Activated CD8-positive, alpha-beta memory T cell treated with anti-CD3 and anti-CD28 coated beads, Interleukin-2, amount 10 ng/mL, durations not matched to agents 7 days and 5 days (primary cell): ENCODE measurements at regions not wholly inside any gene's neighbourhood (a gene's known extent, or its start where the extent isn't known, plus 50 kb on each side); places are given as distances from the start of the nearest gene placed in this dataset.
"Not testable (repeated sequence)": the region's sequence is repeated elsewhere in the genome, so short reads cannot be mapped to it uniquely, and the experiment has no call there.

ENCODE experiments used
- ATAC-seq: fragments of 150-1000 bp; cut with Tn5 transposase; one replicate; pipeline ENCODE4 v1.10.0; 2021; ENCODE audit warnings: moderate library complexity
- CTCF ChIA-PET: fragments of 350-600 bp; sonication (Branson Sonifier 250); formaldehyde crosslinking; loops from one replicate; lab custom pipeline; 2021; ENCODE audit warnings: antibody characterized with exemption; lab: Charles Lee
- DNase-seq: peaks from one replicate; pipeline ENCODE4 v3.0.0-alpha.2; 2020
- H3K27ac Mint-ChIP-seq: one replicate; pipeline ENCODE4 v1.8.0; 2021; ENCODE audit warnings: mild to moderate bottlenecking, mixed read lengths
- H3K27me3 Mint-ChIP-seq: one replicate; pipeline ENCODE4 v1.8.0; 2021; ENCODE audit warnings: mixed read lengths
- H3K36me3 Mint-ChIP-seq: one replicate; pipeline ENCODE4 v1.8.0; 2021; ENCODE audit warnings: mild to moderate bottlenecking, mixed read lengths
- H3K4me1 Mint-ChIP-seq: one replicate; pipeline ENCODE4 v1.8.0; 2021; ENCODE audit warnings: mixed read lengths
- H3K4me3 Mint-ChIP-seq: one replicate; pipeline ENCODE4 v1.8.0; 2021; ENCODE audit warnings: mild to moderate bottlenecking, moderate library complexity, mixed read lengths
- H3K9me3 Mint-ChIP-seq: one replicate; pipeline ENCODE4 v1.8.0; 2022; ENCODE audit warnings: low read depth, mixed read lengths

DNA sequence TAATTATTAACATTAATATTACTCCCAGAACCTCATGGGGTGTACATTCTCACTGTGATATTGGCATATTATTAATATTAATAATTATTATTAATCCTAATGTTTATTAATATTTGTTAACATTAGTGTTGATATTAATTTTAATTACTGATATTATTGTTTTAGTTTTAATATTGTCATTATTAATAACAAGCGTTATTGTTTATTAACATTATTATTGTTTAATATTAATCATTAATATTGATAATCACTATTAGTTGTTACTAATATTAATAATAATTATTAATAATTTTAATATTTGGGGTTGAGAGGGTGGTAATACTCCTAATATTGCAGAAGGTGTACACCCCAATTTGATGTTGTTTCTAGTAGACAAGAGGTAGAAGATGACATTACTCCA is 193.1 kb upstream of the XIRP2 start:
- no peaks in the 10 kb centered on the region for H3K9me3 Mint-ChIP-seq
- H3K27me3 Mint-ChIP-seq: no peaks in the 10 kb centered on the region

GRCh38 chr2:166686057-166686456 is 192.0 kb upstream of the SCN7A start:
- H3K4me1 Mint-ChIP-seq, H3K27me3 Mint-ChIP-seq, H3K36me3 Mint-ChIP-seq, H3K27ac Mint-ChIP-seq, H3K4me3 Mint-ChIP-seq, CTCF ChIA-PET, H3K9me3 Mint-ChIP-seq, DNase-seq, ATAC-seq: not testable (repeated sequence)

More for the DNA sequence above, 193.1 kb upstream of the XIRP2 start:
- CTCF ChIA-PET: no interaction called here
- ATAC-seq: no peak
- no peak for DNase-seq
- no peak overlapping the region for H3K27ac Mint-ChIP-seq
- H3K36me3 Mint-ChIP-seq: no peaks in the 10 kb centered on the region
- H3K4me3 Mint-ChIP-seq: no peak overlapping the region
- no peaks in the 10 kb centered on the region for H3K4me1 Mint-ChIP-seq

- CTCF ChIA-PET: no interaction called here
- DNase-seq (no peak), ATAC-seq (no peak)
- no peaks in the 10 kb centered on the region for H3K27me3 Mint-ChIP-seq
- no peaks in the 10 kb centered on the region for H3K9me3 Mint-ChIP-seq
- no peak overlapping the region for H3K27ac Mint-ChIP-seq
- no peaks in the 10 kb centered on the region for H3K36me3 Mint-ChIP-seq
- no peak overlapping the region for H3K4me3 Mint-ChIP-seq
- H3K4me1 Mint-ChIP-seq: no peaks in the 10 kb centered on the region
Observed at GRCh38 chr2:166677996-166678395, 183.9 kb upstream of the SCN7A start.

DNA sequence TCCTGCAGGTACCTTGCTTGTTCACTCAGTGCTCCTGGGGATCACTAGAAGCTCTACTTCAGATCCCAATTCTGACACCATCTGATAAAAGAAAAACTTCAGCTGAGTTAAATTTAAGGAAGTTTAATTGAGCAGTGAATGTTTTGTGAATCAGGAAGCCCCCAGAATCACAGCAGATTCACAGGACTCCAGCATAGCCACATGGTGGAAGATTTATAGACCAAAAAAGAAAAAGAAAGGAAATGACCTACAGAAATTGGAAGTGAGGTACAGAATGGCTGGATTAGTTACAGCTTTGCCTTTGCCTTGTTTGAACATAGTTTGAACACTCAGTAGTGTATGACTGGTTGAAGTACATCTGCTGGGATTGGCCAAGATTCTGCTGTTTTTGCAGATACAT is 182.7 kb upstream of the SCN7A start:
- CTCF ChIA-PET: no interaction called here
- H3K27ac Mint-ChIP-seq: no peak overlapping the region
- ATAC-seq: no peak
- no peaks in the 10 kb centered on the region for H3K9me3 Mint-ChIP-seq
- no peaks in the 10 kb centered on the region for H3K27me3 Mint-ChIP-seq
- H3K36me3 Mint-ChIP-seq: no peaks in the 10 kb centered on the region
- DNase-seq: no peak
- H3K4me3 Mint-ChIP-seq: no peak overlapping the region
- H3K4me1 Mint-ChIP-seq: no peaks in the 10 kb centered on the region

- DNase-seq: no peak
- CTCF ChIA-PET: no interaction called here
- Mint-ChIP-seq H3K9me3 (peaks cover under 1% of the 10 kb centered on the region), H3K4me1 (no peaks in the 10 kb centered on the region), H3K4me3 (no peak overlapping the region), H3K36me3 (no peaks in the 10 kb centered on the region), H3K27me3 (no peaks in the 10 kb centered on the region), H3K27ac (no peak overlapping the region)
- no peak for ATAC-seq
Observed at GRCh38 chr2:166675553-166675952, 181.5 kb upstream of the SCN7A start.

- Mint-ChIP-seq H3K4me3 (no peak overlapping the region), H3K9me3 (peaks cover 2% of the 10 kb centered on the region), H3K27ac (no peak overlapping the region), H3K27me3 (no peaks in the 10 kb centered on the region), H3K36me3 (no peaks in the 10 kb centered on the region), H3K4me1 (no peaks in the 10 kb centered on the region)
- DNase-seq: no peak
- CTCF ChIA-PET: no interaction called here
- no peak for ATAC-seq
Observed at GRCh38 chr2:166673986-166674385, 179.9 kb upstream of the SCN7A start.

- Mint-ChIP-seq H3K27ac (no peak overlapping the region), H3K4me3 (no peak overlapping the region), H3K36me3 (no peaks in the 10 kb centered on the region), H3K4me1 (no peaks in the 10 kb centered on the region), H3K9me3 (peaks cover 2% of the 10 kb centered on the region), H3K27me3 (no peaks in the 10 kb centered on the region)
- no peak for DNase-seq
- CTCF ChIA-PET: no interaction called here
- no peak for ATAC-seq
Observed at GRCh38 chr2:166671801-166672200, 177.8 kb upstream of the SCN7A start.

- H3K4me3 Mint-ChIP-seq: no peak overlapping the region
- no peak overlapping the region for H3K27ac Mint-ChIP-seq
- ATAC-seq (no peak), DNase-seq (no peak)
- no peaks in the 10 kb centered on the region for H3K36me3 Mint-ChIP-seq
- CTCF ChIA-PET: no interaction called here
- peaks cover 2% of the 10 kb centered on the region for H3K9me3 Mint-ChIP-seq
- no peaks in the 10 kb centered on the region for H3K27me3 Mint-ChIP-seq
- H3K4me1 Mint-ChIP-seq: no peaks in the 10 kb centered on the region
Observed at GRCh38 chr2:166671235-166671634, 177.2 kb upstream of the SCN7A start.

DNA sequence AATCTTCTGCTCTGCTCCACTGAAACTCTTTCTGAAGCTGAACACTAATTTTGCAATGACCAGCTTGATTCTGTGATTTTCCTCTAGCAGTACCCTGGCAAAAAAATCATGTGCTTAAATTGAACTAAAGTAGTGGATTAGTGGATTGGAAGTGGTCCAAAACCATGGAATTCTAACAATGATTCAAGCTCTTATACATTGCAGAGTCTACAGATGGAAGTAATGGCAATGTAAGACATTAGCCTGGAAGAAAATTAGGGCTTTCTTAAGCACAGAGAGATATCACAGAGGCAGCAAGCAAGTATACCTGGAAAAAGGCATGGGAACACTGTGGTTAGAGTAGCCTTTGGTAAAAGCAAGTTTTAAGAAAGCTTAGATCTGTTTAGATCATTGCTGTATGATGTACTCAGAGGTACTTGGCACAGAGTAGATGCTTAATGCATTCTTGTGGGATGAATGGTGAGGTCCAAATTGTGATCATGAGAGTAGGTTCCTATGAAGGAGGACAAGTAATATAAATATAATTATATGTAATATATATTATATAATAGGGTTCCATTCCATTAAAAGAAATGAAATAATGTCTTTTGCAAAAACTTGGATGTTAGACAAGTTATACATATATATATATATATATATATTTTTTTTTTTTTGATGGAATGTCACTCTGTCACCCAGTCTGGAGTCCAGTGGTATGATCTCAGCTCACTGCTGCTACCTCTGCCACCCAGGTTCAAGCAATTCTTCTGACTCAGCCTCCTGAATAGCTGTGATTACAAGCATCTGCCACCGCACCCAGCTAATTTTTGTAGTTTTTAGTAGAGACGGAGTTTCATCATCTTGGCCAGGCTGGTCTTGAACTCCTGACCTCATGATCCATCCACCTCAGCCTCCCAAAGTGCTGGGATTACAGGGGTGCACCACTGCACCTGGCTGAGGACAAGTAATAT is 172.2 kb upstream of the SCN7A start:
- ATAC-seq (no peak), DNase-seq (no peak)
- Mint-ChIP-seq H3K27me3 (no peaks in the 10 kb centered on the region), H3K27ac (no peak overlapping the region), H3K4me1 (no peaks in the 10 kb centered on the region), H3K4me3 (no peak overlapping the region), H3K9me3 (peaks cover 4% of the 10 kb centered on the region), H3K36me3 (no peaks in the 10 kb centered on the region)
- CTCF ChIA-PET: no interaction called here

DNA sequence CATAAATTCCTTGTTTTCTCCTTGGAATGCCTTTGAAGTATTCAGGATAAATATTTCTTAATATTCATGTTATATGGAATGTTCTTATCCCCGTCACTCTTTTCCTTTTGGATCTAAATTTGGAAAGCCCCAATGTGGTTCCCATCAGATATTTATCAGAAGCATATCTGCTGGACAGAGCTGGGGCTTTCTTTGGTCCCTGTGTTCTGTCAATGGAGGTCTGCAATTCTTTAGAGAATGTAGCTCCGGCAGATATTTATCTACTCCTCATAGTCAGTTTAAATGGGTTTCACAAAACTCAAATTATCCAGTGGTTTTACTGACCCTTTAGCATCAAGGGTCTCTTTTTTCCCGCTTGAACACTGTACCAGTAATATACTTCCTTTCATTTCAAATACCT is 167.8 kb upstream of the SCN7A start:
- Mint-ChIP-seq H3K36me3 (no peaks in the 10 kb centered on the region), H3K4me1 (no peaks in the 10 kb centered on the region), H3K9me3 (peaks cover 2% of the 10 kb centered on the region), H3K27me3 (no peaks in the 10 kb centered on the region), H3K4me3 (no peak overlapping the region), H3K27ac (no peak overlapping the region)
- no peak for ATAC-seq
- CTCF ChIA-PET: no interaction called here
- DNase-seq: no peak

GRCh38 chr2:166661391-166661790 is 167.3 kb upstream of the SCN7A start:
- Mint-ChIP-seq H3K36me3 (no peaks in the 10 kb centered on the region), H3K27me3 (no peaks in the 10 kb centered on the region), H3K27ac (no peak overlapping the region), H3K4me3 (no peak overlapping the region), H3K9me3 (peaks cover 2% of the 10 kb centered on the region), H3K4me1 (no peaks in the 10 kb centered on the region)
- no peak for DNase-seq
- no peak for ATAC-seq
- CTCF ChIA-PET: no interaction called here

GRCh38 chr2:166658901-166659300 is 164.9 kb upstream of the SCN7A start:
- Mint-ChIP-seq H3K4me3 (no peak overlapping the region), H3K27ac (no peak overlapping the region), H3K4me1 (no peaks in the 10 kb centered on the region), H3K27me3 (no peaks in the 10 kb centered on the region), H3K9me3 (peaks cover 5% of the 10 kb centered on the region), H3K36me3 (no peaks in the 10 kb centered on the region)
- ATAC-seq: no peak
- CTCF ChIA-PET: no interaction called here
- DNase-seq: no peak

- CTCF ChIA-PET: no interaction called here
- Mint-ChIP-seq H3K27ac (no peak overlapping the region), H3K4me3 (no peak overlapping the region), H3K4me1 (no peaks in the 10 kb centered on the region), H3K36me3 (no peaks in the 10 kb centered on the region), H3K9me3 (peaks cover 2% of the 10 kb centered on the region), H3K27me3 (no peaks in the 10 kb centered on the region)
- DNase-seq (no peak), ATAC-seq (no peak)
Observed at GRCh38 chr2:166653185-166653813, 159.2 kb upstream of the SCN7A start.

DNA sequence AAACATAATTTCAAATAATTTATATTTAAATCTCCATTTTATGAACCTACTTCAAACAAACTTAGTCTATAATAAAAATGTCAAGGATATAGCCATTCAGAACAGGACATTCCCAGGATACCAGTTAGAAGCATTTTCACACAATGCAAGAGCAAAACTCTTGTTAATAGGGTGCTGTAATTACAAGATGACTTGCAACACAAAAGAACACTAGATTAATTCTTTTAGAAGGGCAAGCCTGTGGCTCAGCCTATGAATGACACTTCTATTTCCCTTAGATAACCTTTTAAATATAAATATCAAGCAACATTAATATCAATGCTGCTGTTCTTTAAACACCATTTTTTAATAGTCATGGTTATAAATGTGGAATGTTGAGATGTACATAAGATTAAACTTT is 157.9 kb upstream of the SCN7A start:
- Mint-ChIP-seq H3K9me3 (peaks cover 2% of the 10 kb centered on the region), H3K27ac (no peak overlapping the region), H3K27me3 (no peaks in the 10 kb centered on the region), H3K4me3 (no peak overlapping the region), H3K4me1 (no peaks in the 10 kb centered on the region), H3K36me3 (no peaks in the 10 kb centered on the region)
- DNase-seq (no peak), ATAC-seq (no peak)
- CTCF ChIA-PET: no interaction called here
